ENCODE measurements at regions not wholly inside any gene's neighbourhood (a gene's known extent, or its start where the extent isn't known, plus 50 kb on each side); places are given as distances from the start of the nearest gene placed in this dataset.
A peak's percentile ranks its signal among the peaks of the same experiment; 100 is the strongest.

DNA sequence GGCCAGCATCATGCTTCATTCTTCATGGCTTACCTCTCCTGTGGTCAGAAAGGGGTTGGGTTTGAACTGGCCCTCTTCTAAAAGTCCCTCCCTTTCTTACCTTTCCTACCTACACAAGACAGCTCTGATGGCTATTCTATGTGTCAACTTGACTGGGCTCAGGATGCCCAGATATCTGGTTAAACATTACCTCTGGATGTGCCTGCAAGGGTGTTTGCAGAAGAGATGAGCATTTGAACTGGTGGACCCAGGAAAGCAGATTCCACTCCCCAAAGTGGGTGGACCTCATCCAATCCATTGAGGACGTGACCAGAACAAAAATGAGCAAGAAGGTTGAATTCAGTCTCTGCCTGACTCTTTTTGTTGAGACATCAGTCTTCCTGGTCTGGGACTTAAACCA, 79.0 kb upstream of the TCF7L2 start:
- H3K27me3 Mint-ChIP-seq, result peaks cover 0 to 5% of the 10 kb centered on the region in 2 donors

DNA sequence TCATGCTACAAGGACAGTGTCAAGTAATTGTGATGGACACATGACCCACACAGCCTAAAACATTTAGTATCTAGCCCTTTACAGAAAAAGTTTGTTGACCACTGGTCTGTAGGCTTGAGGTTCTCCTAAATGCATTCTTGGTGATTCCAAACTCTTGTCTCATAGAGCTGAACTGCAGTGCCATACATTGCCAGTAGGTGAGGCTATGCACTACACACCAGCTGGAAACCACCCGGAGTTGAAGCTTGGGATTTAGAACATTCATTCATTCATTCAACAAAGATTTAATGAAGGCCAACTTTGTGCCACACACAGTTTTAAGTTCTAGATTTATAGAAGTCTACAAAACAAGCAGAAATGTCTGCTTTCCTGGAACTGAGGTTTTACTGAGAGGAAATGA, 77.3 kb upstream of the TCF7L2 start:
- Mint-ChIP-seq H3K27me3 (peaks cover 0 to 5% of the 10 kb centered on the region in 2 donors), H3K4me1 (ENCODE audit: low read depth in 2 of 2) (no peaks in the 10 kb centered on the region), H3K4me3 (no peak overlapping the region), H3K27ac (no peak overlapping the region), H3K36me3 (no peaks in the 10 kb centered on the region), H3K9me3 (peaks cover 3% of the 10 kb centered on the region)
- ATAC-seq (no peak), DNase-seq (ENCODE audit: low spot score) (no peak)

More for the DNA sequence above, 79.0 kb upstream of the TCF7L2 start:
- peaks cover 3% of the 10 kb centered on the region for H3K9me3 Mint-ChIP-seq
- no peak overlapping the region for H3K4me3 Mint-ChIP-seq
- ATAC-seq (no peak), DNase-seq (ENCODE audit: low spot score) (no peak)
- no peaks in the 10 kb centered on the region for H3K4me1 Mint-ChIP-seq (ENCODE audit: low read depth in 2 of 2)
- no peak overlapping the region for H3K27ac Mint-ChIP-seq
- no peaks in the 10 kb centered on the region for H3K36me3 Mint-ChIP-seq

DNA sequence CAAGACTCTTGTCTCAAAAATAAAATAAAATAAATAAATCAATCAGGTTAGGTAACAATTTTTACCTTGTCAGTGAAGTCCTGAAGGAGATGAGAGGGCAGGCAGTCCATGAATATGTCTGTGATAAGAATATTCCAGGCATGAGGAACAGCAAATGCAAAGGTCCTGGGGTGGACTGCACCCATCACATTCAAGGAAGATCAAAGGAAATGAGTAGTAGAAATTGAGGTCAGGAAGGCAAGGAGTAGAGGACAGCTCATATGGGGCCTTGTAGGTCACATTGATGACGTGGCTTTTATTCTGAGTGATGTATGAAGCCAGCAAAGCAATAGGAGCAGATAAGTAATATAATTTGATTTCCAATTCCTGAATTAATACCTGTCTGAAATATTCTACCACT, 76.5 kb upstream of the TCF7L2 start:
- Mint-ChIP-seq H3K4me1 (ENCODE audit: low read depth in 2 of 2) (no peaks in the 10 kb centered on the region), H3K4me3 (no peak overlapping the region)

DNA sequence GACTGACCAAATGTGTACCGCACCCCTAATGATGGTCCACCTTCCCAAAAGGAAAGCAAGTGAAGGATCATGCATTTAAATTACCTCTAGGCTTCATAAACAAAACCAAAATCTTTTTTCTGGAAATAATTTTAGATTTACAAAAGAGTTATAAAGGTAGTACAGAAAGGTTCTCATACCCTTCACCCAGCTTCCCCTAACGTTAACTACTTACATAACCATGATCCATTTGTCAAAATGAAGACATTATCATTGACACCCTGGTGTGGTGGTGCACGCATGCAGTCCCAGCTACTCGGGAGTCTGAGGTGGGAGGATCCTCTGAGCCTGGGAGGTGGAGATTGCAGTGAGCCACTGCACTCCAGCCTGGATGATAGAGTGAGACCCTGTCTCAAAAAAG, 75.1 kb upstream of the TCF7L2 start:
- ATAC-seq (no peak), DNase-seq (ENCODE audit: low spot score) (no peak)
- H3K36me3 Mint-ChIP-seq, result no peaks in the 10 kb centered on the region
- H3K4me1 Mint-ChIP-seq (ENCODE audit: low read depth in 2 of 2), result no peaks in the 10 kb centered on the region
- H3K4me3 Mint-ChIP-seq, result no peak overlapping the region
- no peak overlapping the region for H3K27ac Mint-ChIP-seq
- H3K27me3 Mint-ChIP-seq, result peaks cover 0 to 8% of the 10 kb centered on the region in 2 donors
- H3K9me3 Mint-ChIP-seq, result peaks cover 3% of the 10 kb centered on the region

More for the DNA sequence above, 76.5 kb upstream of the TCF7L2 start:
- Mint-ChIP-seq H3K27ac (no peak overlapping the region), H3K27me3 (peaks cover 0 to 8% of the 10 kb centered on the region in 2 donors), H3K9me3 (peaks cover 3% of the 10 kb centered on the region), H3K36me3 (no peaks in the 10 kb centered on the region)
- ATAC-seq, result no peak
- DNase-seq (ENCODE audit: low spot score), result no peak

DNA sequence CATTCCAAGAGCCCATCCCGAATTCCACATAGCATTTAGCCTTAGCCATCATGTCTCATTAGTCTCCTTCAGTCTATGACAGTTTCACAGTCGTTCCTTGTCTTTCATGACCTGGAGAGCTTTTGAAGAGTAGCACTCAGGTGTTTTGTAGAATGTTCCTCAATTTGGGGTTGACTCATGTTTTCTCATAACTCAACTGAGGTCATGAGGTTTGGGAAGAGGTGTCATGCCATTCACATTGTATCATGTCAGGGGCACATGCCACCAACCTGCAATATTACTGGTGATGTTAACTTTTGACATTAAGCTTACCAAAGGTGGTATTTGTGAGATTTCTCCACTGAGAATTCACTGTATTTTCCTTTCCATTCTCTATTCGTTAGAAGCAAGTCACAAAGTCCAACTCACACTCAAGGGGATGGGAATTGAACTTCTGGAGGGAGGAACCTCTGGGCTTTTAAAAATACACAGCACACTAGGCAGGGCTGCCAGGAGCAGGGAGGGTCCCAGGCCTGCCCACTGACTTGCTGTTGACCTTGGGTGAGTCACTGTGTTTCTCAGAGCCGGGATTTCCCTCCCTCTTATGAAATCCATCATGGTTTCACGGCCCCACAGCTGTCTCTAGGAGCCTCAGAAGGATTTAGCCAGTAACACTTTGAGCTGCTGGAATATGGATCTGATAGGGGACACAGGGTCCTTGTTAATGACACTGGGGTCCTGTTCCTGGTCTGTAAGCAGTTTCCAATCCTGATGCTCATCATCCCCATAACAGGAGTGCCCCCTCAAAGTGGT, 74.4 kb upstream of the TCF7L2 start:
- ATAC-seq, result peak; percentile 46 to 65
- Mint-ChIP-seq H3K36me3 (no peaks in the 10 kb centered on the region), H3K4me3 (no peak overlapping the region), H3K9me3 (peaks cover 3% of the 10 kb centered on the region), H3K27me3 (peaks cover 0 to 8% of the 10 kb centered on the region in 2 donors), H3K27ac (no peak overlapping the region), H3K4me1 (ENCODE audit: low read depth in 2 of 2) (no peaks in the 10 kb centered on the region)
- DNase-seq (ENCODE audit: low spot score), result no peak

DNA sequence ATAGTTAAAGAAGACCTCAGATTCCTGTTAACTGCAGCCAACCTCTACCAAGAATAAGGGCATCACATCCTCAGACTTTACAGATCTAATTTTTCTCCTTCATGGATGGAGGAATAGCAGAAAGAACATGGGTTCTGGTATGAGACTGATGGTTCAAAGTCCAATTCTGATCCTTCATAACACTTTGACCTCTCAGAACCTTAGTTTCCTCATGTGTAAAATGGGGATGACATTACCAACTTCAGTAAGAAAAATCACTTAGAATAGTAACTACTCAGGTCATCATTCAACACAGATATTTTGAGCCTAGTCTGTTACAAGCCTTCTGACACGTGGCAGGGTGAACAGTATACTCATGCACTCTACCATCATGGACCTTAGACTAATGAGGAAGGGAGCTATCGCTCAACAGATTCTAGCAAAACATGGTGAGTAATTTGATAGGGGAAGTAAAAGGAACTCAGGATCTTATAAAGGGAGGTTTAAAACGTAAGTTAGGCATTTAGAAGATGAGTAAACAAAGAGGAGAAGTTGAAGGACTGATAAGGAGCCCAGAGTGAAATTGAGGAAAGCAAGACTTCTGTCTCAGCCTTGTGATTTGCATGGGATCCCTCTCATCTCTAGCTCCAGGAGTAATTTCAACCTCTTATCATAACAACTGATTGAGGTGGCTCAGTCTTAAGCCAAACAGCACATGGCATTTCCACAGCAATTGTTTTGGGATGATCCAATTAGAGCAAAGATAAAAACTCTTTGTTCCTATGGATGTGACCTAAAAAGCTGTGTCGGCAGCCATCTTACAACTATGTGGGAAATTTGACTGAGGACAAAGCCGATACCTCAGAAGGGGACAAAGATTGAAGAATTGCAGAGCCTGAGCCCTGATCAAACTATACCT, 69.2 kb upstream of the TCF7L2 start:
- no peak for DNase-seq (ENCODE audit: low spot score)
- no peak for ATAC-seq
- H3K36me3 Mint-ChIP-seq, result no peaks in the 10 kb centered on the region
- H3K9me3 Mint-ChIP-seq, result no peaks in the 10 kb centered on the region
- H3K4me3 Mint-ChIP-seq, result no peak overlapping the region
- peaks cover 14 to 16% of the 10 kb centered on the region in 2 donors for H3K27me3 Mint-ChIP-seq
- H3K4me1 Mint-ChIP-seq (ENCODE audit: low read depth in 2 of 2), result no peaks in the 10 kb centered on the region
- no peak overlapping the region for H3K27ac Mint-ChIP-seq

DNA sequence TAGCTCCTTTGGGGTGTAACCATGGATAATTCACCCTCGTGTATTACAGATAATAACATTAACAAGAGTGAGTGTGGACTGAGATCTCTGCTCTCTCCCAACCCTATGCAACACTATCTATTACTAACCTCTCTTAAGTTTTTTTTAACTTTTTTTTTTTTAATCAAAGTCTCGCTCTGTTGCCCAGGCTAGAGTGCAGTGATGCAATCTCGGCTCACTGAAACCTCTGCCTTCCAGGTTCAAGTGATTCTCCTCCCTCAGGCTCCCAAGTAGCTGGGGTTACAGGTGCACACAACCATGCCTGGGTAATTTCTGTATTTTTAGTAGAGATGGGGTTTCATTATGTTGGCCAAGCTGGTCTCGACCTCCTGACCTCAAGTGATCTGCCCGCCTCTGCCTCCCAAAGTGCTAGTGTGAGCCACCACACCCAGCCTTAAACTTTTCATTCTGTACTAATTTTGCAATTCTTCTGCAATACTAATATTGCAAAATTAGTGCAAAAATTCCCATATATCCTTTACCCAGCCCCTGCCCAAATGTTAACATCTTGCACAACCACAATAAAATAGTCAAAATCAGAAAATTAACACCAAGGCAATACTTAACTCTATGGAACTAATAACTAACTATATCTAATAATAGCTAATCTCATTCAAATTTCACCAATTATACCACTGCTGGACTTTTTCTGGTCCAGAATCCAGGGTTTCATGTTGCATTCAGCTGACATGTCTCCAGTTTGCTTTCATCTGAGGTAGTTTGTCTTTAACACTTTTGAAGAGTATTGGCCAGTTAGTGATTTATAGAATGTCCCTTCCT, 66.5 kb upstream of the TCF7L2 start:
- H3K9me3 Mint-ChIP-seq, result no peaks in the 10 kb centered on the region
- ATAC-seq, result no peak
- no peak for DNase-seq (ENCODE audit: low spot score)
- H3K4me1 Mint-ChIP-seq (ENCODE audit: low read depth in 2 of 2), result no peaks in the 10 kb centered on the region
- H3K27me3 Mint-ChIP-seq, result peaks cover 14% of the 10 kb centered on the region in 2 donors
- no peak overlapping the region for H3K27ac Mint-ChIP-seq
- no peak overlapping the region for H3K4me3 Mint-ChIP-seq
- H3K36me3 Mint-ChIP-seq, result no peaks in the 10 kb centered on the region

DNA sequence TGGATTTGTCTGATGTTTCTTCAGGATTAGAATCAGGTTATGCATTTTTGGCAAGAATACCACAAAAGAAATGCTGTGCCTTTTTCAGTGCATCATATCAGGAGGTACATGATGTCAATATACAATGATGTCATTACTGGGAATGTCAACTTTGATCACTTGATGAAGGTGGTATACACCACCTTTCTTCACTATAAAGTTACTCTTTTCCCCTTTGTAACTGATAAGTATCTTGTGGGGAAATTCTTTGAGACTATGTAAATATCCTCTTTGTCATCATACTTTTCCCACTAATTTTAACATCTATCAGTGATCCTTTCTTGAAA, 65.9 kb upstream of the TCF7L2 start:
- Mint-ChIP-seq H3K9me3 (no peaks in the 10 kb centered on the region), H3K4me1 (ENCODE audit: low read depth in 2 of 2) (no peaks in the 10 kb centered on the region), H3K4me3 (no peak overlapping the region), H3K36me3 (no peaks in the 10 kb centered on the region), H3K27me3 (peaks cover 14% of the 10 kb centered on the region in 2 donors), H3K27ac (no peak overlapping the region)
- ATAC-seq, result no peak
- no peak for DNase-seq (ENCODE audit: low spot score)

- Mint-ChIP-seq H3K27ac (no peak overlapping the region), H3K9me3 (no peaks in the 10 kb centered on the region), H3K36me3 (no peaks in the 10 kb centered on the region), H3K4me3 (no peak overlapping the region), H3K4me1 (ENCODE audit: low read depth in 2 of 2) (no peaks in the 10 kb centered on the region), H3K27me3 (peaks cover 11 to 14% of the 10 kb centered on the region in 2 donors)
- DNase-seq (ENCODE audit: low spot score) (no peak), ATAC-seq (no peak)
Measured at GRCh38 chr10:112886463-112886862, 63.6 kb upstream of the TCF7L2 start.

DNA sequence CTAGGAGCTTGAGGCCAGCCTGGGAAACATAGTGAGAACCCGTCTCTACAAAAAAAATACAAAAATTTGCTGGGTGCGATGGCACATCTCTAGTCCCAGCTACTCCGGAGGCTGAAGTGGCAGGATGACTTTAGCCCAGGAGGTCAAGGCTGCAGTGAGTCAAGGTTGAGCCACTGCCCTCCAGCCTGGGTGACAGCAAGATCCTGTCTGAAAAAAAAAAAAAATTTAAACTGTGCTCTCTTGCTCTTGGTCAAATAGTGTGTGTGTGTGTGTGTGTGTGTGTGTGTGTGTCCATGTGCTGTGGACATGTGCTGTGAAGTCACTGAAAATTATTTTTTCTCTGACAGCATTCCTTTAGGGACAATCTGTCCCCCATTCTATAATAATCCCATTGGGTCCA, 62.1 kb upstream of the TCF7L2 start:
- Mint-ChIP-seq H3K27ac (no peak overlapping the region), H3K36me3 (peaks cover 2% of the 10 kb centered on the region), H3K27me3 (peaks cover 7 to 8% of the 10 kb centered on the region in 2 donors)

DNA sequence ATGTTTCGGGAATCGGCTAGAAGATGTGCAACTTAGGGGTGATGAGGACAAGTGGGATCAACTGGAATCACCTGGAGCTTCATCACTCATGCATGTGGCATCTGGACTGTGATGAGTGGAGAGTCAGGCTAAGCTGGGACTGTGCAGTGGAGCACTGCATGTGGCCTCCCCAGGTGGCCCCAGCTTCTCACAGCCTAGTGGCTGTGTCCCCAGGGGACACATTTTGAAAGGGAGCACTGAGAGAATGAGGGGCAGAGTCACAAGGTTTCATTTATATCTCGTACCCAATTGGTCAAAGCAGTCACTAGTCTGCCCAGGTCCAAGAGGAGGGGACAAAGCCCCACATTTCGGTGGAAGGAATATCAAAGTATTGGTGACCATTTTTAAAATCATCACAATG, 54.8 kb upstream of the TCF7L2 start:
- peaks cover 6% of the 10 kb centered on the region for H3K36me3 Mint-ChIP-seq
- no peaks in the 10 kb centered on the region for H3K9me3 Mint-ChIP-seq
- H3K27me3 Mint-ChIP-seq, result no peaks in the 10 kb centered on the region
- no peak for DNase-seq (ENCODE audit: low spot score)
- no peak overlapping the region for H3K27ac Mint-ChIP-seq
- no peak overlapping the region for H3K4me3 Mint-ChIP-seq
- ATAC-seq, result no peak
- no peaks in the 10 kb centered on the region for H3K4me1 Mint-ChIP-seq (ENCODE audit: low read depth in 2 of 2)

More for the DNA sequence above, 62.1 kb upstream of the TCF7L2 start:
- DNase-seq (ENCODE audit: low spot score) (no peak), ATAC-seq (no peak)
- H3K4me1 Mint-ChIP-seq (ENCODE audit: low read depth in 2 of 2), result no peaks in the 10 kb centered on the region
- H3K9me3 Mint-ChIP-seq, result no peaks in the 10 kb centered on the region
- H3K4me3 Mint-ChIP-seq, result no peak overlapping the region

- H3K4me1 Mint-ChIP-seq (ENCODE audit: low read depth in 2 of 2), result no peaks in the 10 kb centered on the region
- no peaks in the 10 kb centered on the region for H3K9me3 Mint-ChIP-seq
- H3K27ac Mint-ChIP-seq, result no peak overlapping the region
- H3K27me3 Mint-ChIP-seq, result peaks cover 0 to under 1% of the 10 kb centered on the region in 2 donors
- no peak overlapping the region for H3K4me3 Mint-ChIP-seq
- peaks cover 6% of the 10 kb centered on the region for H3K36me3 Mint-ChIP-seq
- ATAC-seq (no peak), DNase-seq (ENCODE audit: low spot score) (no peak)
Measured at GRCh38 chr10:112896273-112896672, 53.8 kb upstream of the TCF7L2 start.

GRCh38 chr10:112896722-112897121, 53.3 kb upstream of the TCF7L2 start:
- Mint-ChIP-seq H3K27me3 (peaks cover 0 to 4% of the 10 kb centered on the region in 2 donors), H3K36me3 (peaks cover 6% of the 10 kb centered on the region), H3K4me1 (ENCODE audit: low read depth in 2 of 2) (no peaks in the 10 kb centered on the region), H3K9me3 (no peaks in the 10 kb centered on the region), H3K4me3 (no peak overlapping the region), H3K27ac (no peak overlapping the region)
- DNase-seq (ENCODE audit: low spot score), result no peak
- ATAC-seq, result no peak
